HUES6 (cell line): ENCODE measurements at regions not wholly inside any gene's neighbourhood (a gene's known extent, or its start where the extent isn't known, plus 50 kb on each side); places are given as distances from the start of the nearest gene placed in this dataset.

ENCODE experiments used
- H3K27ac ChIP-seq: 2 replicates; pipeline ENCODE4 v1.7.0; 2013; ENCODE audit warnings: low read depth, mild to moderate bottlenecking, low read length, inconsistent platforms
- H3K27me3 ChIP-seq: 2 replicates; pipeline ENCODE4 v1.6.1; 2013; ENCODE audit warnings: low read length; ENCODE audit not compliant: control insufficient read depth, insufficient read depth
- H3K36me3 ChIP-seq: 2 replicates; pipeline ENCODE4 v1.6.1; 2013; ENCODE audit warnings: low read length; ENCODE audit not compliant: control insufficient read depth, insufficient read depth
- H3K4me1 ChIP-seq: 2 replicates; pipeline ENCODE4 v1.6.1; 2013; ENCODE audit warnings: low read length; ENCODE audit not compliant: control insufficient read depth, insufficient read depth
- H3K4me3 ChIP-seq: 2 replicates; pipeline ENCODE4 v1.5.1; 2013; ENCODE audit warnings: low read depth, low read length
- H3K9ac ChIP-seq: one replicate; pipeline ENCODE4 v1.6.1; 2013; ENCODE audit warnings: mild to moderate bottlenecking, low read length
- H3K9me3 ChIP-seq: 2 replicates; pipeline ENCODE4 v1.6.1; 2013; ENCODE audit warnings: low read depth, low read length; ENCODE audit not compliant: control insufficient read depth, insufficient read depth

DNA sequence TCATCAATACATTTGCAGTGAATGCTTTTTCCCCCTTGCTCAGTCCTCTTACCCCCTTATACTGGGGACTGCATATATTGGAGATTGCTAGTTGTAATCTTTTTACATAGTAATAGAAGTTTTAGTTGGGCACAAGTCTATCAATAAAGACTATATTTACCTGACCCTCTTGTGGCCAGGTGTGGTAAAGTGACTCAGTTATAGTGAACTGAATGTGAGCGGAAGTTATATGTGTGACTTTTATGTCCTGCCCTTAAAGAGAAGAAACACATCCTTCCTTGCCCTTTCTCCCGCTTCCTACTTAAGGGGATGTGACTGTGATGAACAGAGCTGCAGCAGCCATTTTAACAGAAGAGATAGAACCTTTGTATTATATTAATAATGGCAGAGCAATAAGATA, 362.0 kb downstream of the METTL15 start:
- Histone ChIP-seq H3K27me3 (no peaks in the 10 kb centered on the region), H3K36me3 (no peaks in the 10 kb centered on the region), H3K4me3 (no peak overlapping the region), H3K4me1 (no peaks in the 10 kb centered on the region), H3K27ac (no peak overlapping the region), H3K9ac (no peak overlapping the region), H3K9me3 (no peaks in the 10 kb centered on the region)

DNA sequence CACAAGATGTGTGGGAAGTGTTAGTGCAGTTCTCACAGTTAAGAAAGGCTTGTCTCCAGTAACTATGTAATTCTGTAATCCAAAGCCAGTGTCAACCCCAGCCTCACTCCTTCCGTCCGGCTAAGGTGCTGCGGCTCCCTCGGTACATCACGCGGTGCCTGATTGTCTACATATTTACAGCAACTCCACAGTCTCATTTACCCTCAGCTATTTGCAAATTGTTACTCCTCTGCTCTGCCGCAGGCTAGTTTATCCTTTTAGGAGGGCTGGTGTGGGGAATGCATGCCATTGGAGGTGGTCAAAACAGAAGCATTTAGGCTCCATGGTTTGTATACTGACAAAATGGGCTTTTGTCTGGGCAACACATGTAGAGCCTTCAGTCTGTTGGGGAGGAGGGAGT, 358.3 kb downstream of the METTL15 start:
- H3K36me3 ChIP-seq = no peaks in the 10 kb centered on the region
- H3K27ac ChIP-seq = no peak overlapping the region
- H3K9me3 ChIP-seq = no peaks in the 10 kb centered on the region
- H3K9ac ChIP-seq = no peak overlapping the region
- H3K4me1 ChIP-seq = no peaks in the 10 kb centered on the region
- H3K27me3 ChIP-seq = no peaks in the 10 kb centered on the region
- no peak overlapping the region for H3K4me3 ChIP-seq

- Histone ChIP-seq H3K27ac (no peak overlapping the region), H3K9ac (no peak overlapping the region), H3K36me3 (no peaks in the 10 kb centered on the region), H3K4me1 (no peaks in the 10 kb centered on the region), H3K27me3 (no peaks in the 10 kb centered on the region), H3K4me3 (no peak overlapping the region), H3K9me3 (no peaks in the 10 kb centered on the region)
These were observed 356.2 kb downstream of the METTL15 start for GRCh38 chr11:28464252-28464867.

GRCh38 chr11:28463826-28464225, 355.6 kb downstream of the METTL15 start:
- no peaks in the 10 kb centered on the region for H3K36me3 ChIP-seq
- no peak overlapping the region for H3K9ac ChIP-seq
- no peak overlapping the region for H3K27ac ChIP-seq
- H3K4me1 ChIP-seq = no peaks in the 10 kb centered on the region
- H3K4me3 ChIP-seq = no peak overlapping the region
- no peaks in the 10 kb centered on the region for H3K27me3 ChIP-seq
- H3K9me3 ChIP-seq = no peaks in the 10 kb centered on the region

DNA sequence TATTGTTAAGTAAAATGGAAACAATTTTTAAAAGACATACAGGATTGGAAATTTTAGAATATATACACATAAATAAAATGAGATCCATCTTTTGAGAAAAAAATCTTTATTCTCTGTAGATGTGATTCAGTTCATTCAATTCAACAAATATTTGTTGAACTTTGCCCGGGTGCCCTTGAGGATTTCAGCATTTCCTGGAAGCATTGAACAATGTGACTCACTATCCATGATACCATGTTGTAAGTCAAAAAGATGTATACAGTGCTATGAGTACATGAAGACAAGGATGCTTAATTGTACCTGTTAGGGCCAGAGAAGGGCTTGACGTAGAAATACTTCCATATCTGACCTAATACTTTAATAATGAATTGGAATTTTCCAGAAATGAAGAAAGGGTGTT, 353.7 kb downstream of the METTL15 start:
- Histone ChIP-seq H3K9me3 (no peaks in the 10 kb centered on the region), H3K4me1 (no peaks in the 10 kb centered on the region), H3K36me3 (no peaks in the 10 kb centered on the region), H3K9ac (no peak overlapping the region), H3K4me3 (no peak overlapping the region), H3K27ac (no peak overlapping the region), H3K27me3 (no peaks in the 10 kb centered on the region)

DNA sequence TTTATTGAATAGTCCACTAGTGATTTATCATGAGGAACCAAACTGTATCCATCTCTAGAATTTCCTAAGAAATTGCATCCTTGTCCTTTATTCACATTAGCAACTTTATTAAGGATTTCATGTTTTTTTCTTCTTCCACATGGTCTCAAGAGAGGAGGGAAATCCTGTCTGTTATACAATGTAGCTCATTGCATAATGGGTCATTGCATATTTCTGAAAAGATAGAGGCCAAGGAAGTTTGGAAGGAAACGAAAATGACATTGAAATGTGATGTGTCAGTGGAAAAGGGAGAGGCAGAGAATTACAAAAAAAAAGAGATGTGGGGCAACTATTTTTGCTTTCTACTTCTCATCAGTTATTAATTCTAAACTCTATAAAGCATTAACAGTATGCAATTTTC, 353.1 kb downstream of the METTL15 start:
- H3K36me3 ChIP-seq = no peaks in the 10 kb centered on the region
- H3K4me1 ChIP-seq = no peaks in the 10 kb centered on the region
- no peaks in the 10 kb centered on the region for H3K9me3 ChIP-seq
- no peak overlapping the region for H3K9ac ChIP-seq
- no peak overlapping the region for H3K27ac ChIP-seq
- no peaks in the 10 kb centered on the region for H3K27me3 ChIP-seq
- H3K4me3 ChIP-seq = no peak overlapping the region

GRCh38 chr11:28460348-28460747, 352.2 kb downstream of the METTL15 start:
- Histone ChIP-seq H3K4me1 (no peaks in the 10 kb centered on the region), H3K9ac (no peak overlapping the region), H3K4me3 (no peak overlapping the region), H3K27ac (no peak overlapping the region), H3K27me3 (no peaks in the 10 kb centered on the region), H3K9me3 (no peaks in the 10 kb centered on the region), H3K36me3 (no peaks in the 10 kb centered on the region)

- Histone ChIP-seq H3K4me3 (no peak overlapping the region), H3K36me3 (no peaks in the 10 kb centered on the region), H3K27ac (no peak overlapping the region), H3K4me1 (no peaks in the 10 kb centered on the region), H3K9me3 (no peaks in the 10 kb centered on the region), H3K9ac (no peak overlapping the region), H3K27me3 (no peaks in the 10 kb centered on the region)
These were observed 351.7 kb downstream of the METTL15 start for GRCh38 chr11:28459912-28460311.

- Histone ChIP-seq H3K9ac (no peak overlapping the region), H3K4me3 (no peak overlapping the region), H3K36me3 (no peaks in the 10 kb centered on the region), H3K27me3 (no peaks in the 10 kb centered on the region), H3K27ac (no peak overlapping the region), H3K4me1 (no peaks in the 10 kb centered on the region), H3K9me3 (no peaks in the 10 kb centered on the region)
These were observed 349.4 kb downstream of the METTL15 start for GRCh38 chr11:28457481-28458065.

DNA sequence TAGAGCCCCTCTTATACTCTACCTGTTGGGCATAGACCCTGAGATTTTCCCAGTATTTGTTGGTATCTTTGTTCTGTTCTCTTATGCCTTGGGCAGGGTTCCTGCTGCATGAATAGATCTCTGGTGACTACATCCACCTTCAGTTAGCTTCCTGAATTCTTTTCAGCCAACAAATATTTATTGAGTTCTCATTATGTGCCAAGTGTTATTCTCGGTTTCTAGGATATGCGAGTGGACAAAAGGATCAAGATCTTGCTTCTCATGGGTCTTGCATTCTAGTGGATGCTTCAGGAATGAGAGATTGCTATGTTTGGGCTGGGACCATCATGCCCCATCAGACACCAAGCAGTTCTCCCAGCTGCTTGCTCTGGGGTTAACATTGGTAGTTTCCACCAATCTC, 340.0 kb downstream of the METTL15 start:
- no peak overlapping the region for H3K27ac ChIP-seq
- H3K36me3 ChIP-seq = no peaks in the 10 kb centered on the region
- H3K9ac ChIP-seq = no peak overlapping the region
- H3K4me1 ChIP-seq = no peaks in the 10 kb centered on the region
- no peaks in the 10 kb centered on the region for H3K27me3 ChIP-seq
- no peak overlapping the region for H3K4me3 ChIP-seq
- H3K9me3 ChIP-seq = no peaks in the 10 kb centered on the region

- H3K36me3 ChIP-seq = no peaks in the 10 kb centered on the region
- H3K4me1 ChIP-seq = no peaks in the 10 kb centered on the region
- H3K27ac ChIP-seq = no peak overlapping the region
- H3K9ac ChIP-seq = no peak overlapping the region
- H3K9me3 ChIP-seq = no peaks in the 10 kb centered on the region
- no peaks in the 10 kb centered on the region for H3K27me3 ChIP-seq
- H3K4me3 ChIP-seq = no peak overlapping the region
These were observed 339.0 kb downstream of the METTL15 start for GRCh38 chr11:28447226-28447625.
